HG03442 (cell line): ENCODE measurements at regions not wholly inside any gene's neighbourhood (a gene's known extent, or its start where the extent isn't known, plus 50 kb on each side); places are given as distances from the start of the nearest gene placed in this dataset.
"Not testable (repeated sequence)": the region's sequence is repeated elsewhere in the genome, so short reads cannot be mapped to it uniquely, and the experiment has no call there.

Experiments
- ATAC-seq: cut with Tn5 transposase; IDR thresholded peaks from one replicate; pipeline ENCODE4 v1.9.1; 2021; ENCODE audit warnings: mild to moderate bottlenecking, moderate library complexity; ENCODE audit not compliant: unreplicated experiment

- ATAC-seq: no peak
These were observed 197.1 kb upstream of the IRS2 start for GRCh38 chr13:109983447-109983846.

- no peak for ATAC-seq
These were observed 194.6 kb upstream of the IRS2 start for GRCh38 chr13:109981000-109981399.

- ATAC-seq: not testable (repeated sequence)
These were observed 193.3 kb upstream of the IRS2 start for GRCh38 chr13:109979676-109980075.

GRCh38 chr13:109979228-109979627, 192.8 kb upstream of the IRS2 start:
- no peak for ATAC-seq

GRCh38 chr13:109977212-109977968, 191.0 kb upstream of the IRS2 start:
- ATAC-seq: no peak

- ATAC-seq: no peak
These were observed 190.0 kb upstream of the IRS2 start for GRCh38 chr13:109976206-109976997.

GRCh38 chr13:109974354-109974753, 188.0 kb upstream of the IRS2 start:
- ATAC-seq: no peak

GRCh38 chr13:109973279-109973678, 186.9 kb upstream of the IRS2 start:
- no peak for ATAC-seq

- no peak for ATAC-seq
These were observed 185.2 kb upstream of the IRS2 start for GRCh38 chr13:109971456-109972090.

- ATAC-seq: no peak
These were observed 184.6 kb upstream of the IRS2 start for GRCh38 chr13:109971006-109971405.

GRCh38 chr13:109968876-109969577, 182.6 kb upstream of the IRS2 start:
- no peak for ATAC-seq

- ATAC-seq: no peak
These were observed 177.7 kb upstream of the IRS2 start for GRCh38 chr13:109963960-109964563.

- no peak for ATAC-seq
These were observed 177.0 kb upstream of the IRS2 start for GRCh38 chr13:109963384-109963783.

GRCh38 chr13:109959903-109960302, 173.5 kb upstream of the IRS2 start:
- no peak for ATAC-seq

- ATAC-seq: no peak
These were observed 171.5 kb upstream of the IRS2 start for GRCh38 chr13:109957875-109958274.

- no peak for ATAC-seq
These were observed 169.2 kb upstream of the IRS2 start for GRCh38 chr13:109955598-109955997.

- no peak for ATAC-seq
These were observed 168.1 kb upstream of the IRS2 start for GRCh38 chr13:109954441-109954840.

- no peak for ATAC-seq
These were observed 165.1 kb upstream of the IRS2 start for GRCh38 chr13:109951491-109951890.

GRCh38 chr13:109949397-109949796, 163.0 kb upstream of the IRS2 start:
- no peak for ATAC-seq

GRCh38 chr13:109947006-109947405, 160.6 kb upstream of the IRS2 start:
- no peak for ATAC-seq
